Memory B cell (primary cell): ENCODE measurements at regions not wholly inside any gene's neighbourhood (a gene's known extent, or its start where the extent isn't known, plus 50 kb on each side); places are given as distances from the start of the nearest gene placed in this dataset.
"Not testable (repeated sequence)": the region's sequence is repeated elsewhere in the genome, so short reads cannot be mapped to it uniquely, and the experiment has no call there.

Experiments used
- ATAC-seq: fragments of 150-1000 bp; cut with Tn5 transposase; 2 replicates; pipeline ENCODE4 v1.10.0; 2021; ENCODE audit warnings: low read depth, mild to moderate bottlenecking, moderate library complexity
- DNase-seq, 2 donors: peaks; one replicate each; pipeline ENCODE4 v3.0.0; 2022; ENCODE audit warnings: low spot score in 2 of 2
- H3K27ac Mint-ChIP-seq: one replicate; pipeline ENCODE4 v1.8.0; 2022; ENCODE audit warnings: mild to moderate bottlenecking, moderate library complexity, mixed read lengths
- H3K27me3 Mint-ChIP-seq: one replicate; pipeline ENCODE4 v1.8.0; 2022; ENCODE audit warnings: mixed read lengths
- H3K36me3 Mint-ChIP-seq: one replicate; pipeline ENCODE4 v1.8.0; 2022; ENCODE audit warnings: mild to moderate bottlenecking, mixed read lengths
- H3K4me1 Mint-ChIP-seq: one replicate; pipeline ENCODE4 v1.8.0; 2022; ENCODE audit warnings: mixed read lengths
- H3K4me3 Mint-ChIP-seq: one replicate; pipeline ENCODE4 v1.8.0; 2022; ENCODE audit warnings: mild to moderate bottlenecking, moderate library complexity, mixed read lengths
- H3K9me3 Mint-ChIP-seq: one replicate; pipeline ENCODE4 v1.8.0; 2022; ENCODE audit warnings: mixed read lengths

GRCh38 chr14:61145903-61146481 lies 135.1 kb downstream of the TMEM30B start:
- DNase-seq (no peak), ATAC-seq (no peak)
- no peak overlapping the region for H3K4me3 Mint-ChIP-seq
- H3K36me3 Mint-ChIP-seq = peaks cover 3% of the 10 kb centered on the region
- no peak overlapping the region for H3K27ac Mint-ChIP-seq
- no peaks in the 10 kb centered on the region for H3K4me1 Mint-ChIP-seq
- H3K9me3 Mint-ChIP-seq = peaks cover 13% of the 10 kb centered on the region
- H3K27me3 Mint-ChIP-seq = no peaks in the 10 kb centered on the region

- DNase-seq (no peak), ATAC-seq (no peak)
- Mint-ChIP-seq H3K4me1 (no peaks in the 10 kb centered on the region), H3K27ac (no peak overlapping the region), H3K36me3 (peaks cover 3% of the 10 kb centered on the region), H3K27me3 (peaks cover under 1% of the 10 kb centered on the region), H3K9me3 (peaks cover 13% of the 10 kb centered on the region), H3K4me3 (no peak overlapping the region)
Measured at GRCh38 chr14:61145034-61145902, 135.9 kb downstream of the TMEM30B start.

- not testable (repeated sequence) for ATAC-seq, H3K4me1 Mint-ChIP-seq, DNase-seq, H3K27ac Mint-ChIP-seq, H3K36me3 Mint-ChIP-seq, H3K4me3 Mint-ChIP-seq, H3K27me3 Mint-ChIP-seq
- H3K9me3 Mint-ChIP-seq = peaks cover 13% of the 10 kb centered on the region
Measured at GRCh38 chr14:61144117-61145033, 136.8 kb downstream of the TMEM30B start.

- ATAC-seq (no peak), DNase-seq (no peak)
- Mint-ChIP-seq H3K27me3 (peaks cover 15% of the 10 kb centered on the region), H3K4me3 (no peak overlapping the region), H3K27ac (no peak overlapping the region), H3K36me3 (peaks cover 9% of the 10 kb centered on the region), H3K4me1 (no peaks in the 10 kb centered on the region), H3K9me3 (peaks cover 22% of the 10 kb centered on the region)
Measured at GRCh38 chr14:61140872-61141271, 140.3 kb downstream of the TMEM30B start.

- Mint-ChIP-seq H3K9me3 (peaks cover 22% of the 10 kb centered on the region), H3K4me1 (no peaks in the 10 kb centered on the region), H3K27me3 (peaks cover 20% of the 10 kb centered on the region), H3K4me3 (no peak overlapping the region), H3K27ac (no peak overlapping the region), H3K36me3 (peaks cover 9% of the 10 kb centered on the region)
- ATAC-seq = no peak
- no peak for DNase-seq
Measured at GRCh38 chr14:61140271-61140670, 140.9 kb downstream of the TMEM30B start.

- Mint-ChIP-seq H3K4me3 (no peak overlapping the region), H3K9me3 (peaks cover 18% of the 10 kb centered on the region), H3K27me3 (peaks cover 24% of the 10 kb centered on the region), H3K36me3 (peaks cover 7% of the 10 kb centered on the region), H3K27ac (no peak overlapping the region), H3K4me1 (no peaks in the 10 kb centered on the region)
- ATAC-seq (no peak), DNase-seq (no peak)
Measured at GRCh38 chr14:61139006-61139599, 142.0 kb downstream of the TMEM30B start.

- no peak for DNase-seq
- H3K4me1 Mint-ChIP-seq = no peaks in the 10 kb centered on the region
- H3K4me3 Mint-ChIP-seq = no peak overlapping the region
- peaks cover 11% of the 10 kb centered on the region for H3K36me3 Mint-ChIP-seq
- H3K9me3 Mint-ChIP-seq = peaks cover 15% of the 10 kb centered on the region
- no peak for ATAC-seq
- peaks cover 26% of the 10 kb centered on the region for H3K27me3 Mint-ChIP-seq
- no peak overlapping the region for H3K27ac Mint-ChIP-seq
Measured at GRCh38 chr14:61132894-61133293, 148.2 kb downstream of the TMEM30B start.

- H3K4me1 Mint-ChIP-seq = no peaks in the 10 kb centered on the region
- DNase-seq (no peak), ATAC-seq (no peak)
- peaks cover 7% of the 10 kb centered on the region for H3K36me3 Mint-ChIP-seq
- no peak overlapping the region for H3K4me3 Mint-ChIP-seq
- no peak overlapping the region for H3K27ac Mint-ChIP-seq
- H3K27me3 Mint-ChIP-seq = peaks cover 23% of the 10 kb centered on the region
- H3K9me3 Mint-ChIP-seq = peaks cover 11% of the 10 kb centered on the region
Measured at GRCh38 chr14:61132336-61132735, 148.8 kb downstream of the TMEM30B start.

GRCh38 chr14:61130512-61131260 lies 149.6 kb downstream of the SLC38A6 start:
- H3K4me3 Mint-ChIP-seq = no peak overlapping the region
- H3K36me3 Mint-ChIP-seq = peaks cover 5% of the 10 kb centered on the region
- ATAC-seq (no peak), DNase-seq (no peak)
- peaks cover 19% of the 10 kb centered on the region for H3K27me3 Mint-ChIP-seq
- no peak overlapping the region for H3K27ac Mint-ChIP-seq
- no peaks in the 10 kb centered on the region for H3K4me1 Mint-ChIP-seq
- H3K9me3 Mint-ChIP-seq = peaks cover 6% of the 10 kb centered on the region

GRCh38 chr14:61129168-61129745 lies 148.2 kb downstream of the SLC38A6 start:
- no peak for DNase-seq
- ATAC-seq = no peak
- H3K27ac Mint-ChIP-seq = no peak overlapping the region
- H3K9me3 Mint-ChIP-seq = peaks cover 6% of the 10 kb centered on the region
- no peak overlapping the region for H3K4me3 Mint-ChIP-seq
- H3K36me3 Mint-ChIP-seq = peaks cover 4% of the 10 kb centered on the region
- no peaks in the 10 kb centered on the region for H3K4me1 Mint-ChIP-seq
- H3K27me3 Mint-ChIP-seq = peaks cover 12% of the 10 kb centered on the region

- H3K4me3 Mint-ChIP-seq = no peak overlapping the region
- H3K9me3 Mint-ChIP-seq = peaks cover 4% of the 10 kb centered on the region
- peaks cover 2% of the 10 kb centered on the region for H3K36me3 Mint-ChIP-seq
- ATAC-seq (no peak), DNase-seq (no peak)
- H3K27ac Mint-ChIP-seq = no peak overlapping the region
- H3K27me3 Mint-ChIP-seq = peaks cover 9% of the 10 kb centered on the region
- H3K4me1 Mint-ChIP-seq = no peaks in the 10 kb centered on the region
Measured at GRCh38 chr14:61128382-61129167, 147.5 kb downstream of the SLC38A6 start.
